IMR-90 (cell line): ENCODE measurements at regions not wholly inside any gene's neighbourhood (a gene's known extent, or its start where the extent isn't known, plus 50 kb on each side); places are given as distances from the start of the nearest gene placed in this dataset.

Source experiments
- ATAC-seq: fragments of 200-7000 bp; cut with Tn5 transposase; 2 replicates; pipeline ENCODE4 v1.9.1; 2020; ENCODE audit warnings: low read depth, mild to moderate bottlenecking, moderate library complexity
- BruUV-seq: library from RNA; stranded (reverse); fragments of 400-500 nt; replicated peaks from 2 replicates; lab custom pipeline; 2021; lab: Mats Ljungman, UMichigan
- CTCF ChIA-PET: fragments of 300-600 bp; formaldehyde crosslinking; extraction: SDS; loops from one replicate; lab custom pipeline; 2021; ENCODE audit warnings: antibody characterized with exemption; lab: Yijun Ruan, JAX
- POLR2A ChIA-PET: fragments of 300-600 bp; sonication (Branson Sonifier 250); formaldehyde crosslinking; loops from one replicate; lab custom pipeline; 2022; ENCODE audit warnings: antibody characterized with exemption; ENCODE audit not compliant: unreplicated experiment; lab: Charles Lee
- DNase-seq: peaks from one replicate; pipeline ENCODE4 v3.0.0; 2013
- H2AFZ ChIP-seq: replicated peaks from 2 replicates; pipeline ENCODE3; 2013; ENCODE audit warnings: low read length, mild to moderate bottlenecking; ENCODE audit not compliant: poor library complexity
- H2AK5ac ChIP-seq: 2 replicates; pipeline ENCODE4 v1.6.1; 2013; ENCODE audit warnings: low read depth, low read length, inconsistent platforms
- H2AK9ac ChIP-seq: replicated peaks from 2 replicates; pipeline ENCODE3; 2013; ENCODE audit warnings: mild to moderate bottlenecking, low read depth, low read length, moderate library complexity; ENCODE audit not compliant: poor library complexity
- H2BK120ac ChIP-seq: 2 replicates; pipeline ENCODE4 v1.6.1; 2013; ENCODE audit warnings: low read depth, low read length, inconsistent platforms
- H2BK15ac ChIP-seq: 3 replicates; pipeline ENCODE4 v1.6.1; 2013; ENCODE audit warnings: low read depth, low read length, inconsistent platforms
- H2BK20ac ChIP-seq: 2 replicates; pipeline ENCODE4 v1.6.1; 2013; ENCODE audit warnings: low read depth, mild to moderate bottlenecking, inconsistent platforms, low read length, moderate library complexity
- H2BK5ac ChIP-seq: 2 replicates; pipeline ENCODE4 v1.6.1; 2013; ENCODE audit warnings: mild to moderate bottlenecking, low read depth, low read length, inconsistent platforms; ENCODE audit not compliant: poor library complexity, severe bottlenecking
- H3K14ac ChIP-seq: replicated peaks from 2 replicates; pipeline ENCODE4 v1.6.1; 2013; ENCODE audit warnings: low read depth, low read length, inconsistent platforms
- H3K18ac ChIP-seq: 2 replicates; pipeline ENCODE4 v1.6.1; 2013; ENCODE audit warnings: low read depth, low read length, control low read depth
- H3K23ac ChIP-seq: 2 replicates; pipeline ENCODE4 v1.6.1; 2013; ENCODE audit warnings: low read depth, low read length, inconsistent platforms
- H3K27ac ChIP-seq: 2 replicates; pipeline ENCODE4 v1.5.1; 2013; ENCODE audit warnings: mild to moderate bottlenecking, control low read depth, low read length; ENCODE audit not compliant: insufficient read depth
- H3K27me3 ChIP-seq: 2 replicates; pipeline ENCODE4 v1.6.1; 2013; ENCODE audit warnings: low read length; ENCODE audit not compliant: control insufficient read depth, insufficient read depth
- H3K36me3 ChIP-seq: 2 replicates; pipeline ENCODE4 v1.6.1; 2013; ENCODE audit warnings: low read length, mixed read lengths; ENCODE audit not compliant: control insufficient read depth, insufficient read depth
- H3K4ac ChIP-seq: 2 replicates; pipeline ENCODE4 v1.6.1; 2013; ENCODE audit warnings: low read depth, low read length, inconsistent platforms
- H3K4me1 ChIP-seq: 2 replicates; pipeline ENCODE4 v1.6.1; 2013; ENCODE audit warnings: low read length, mixed read lengths; ENCODE audit not compliant: control insufficient read depth, insufficient read depth
- H3K4me2 ChIP-seq: 2 replicates; pipeline ENCODE4 v1.6.1; 2013; ENCODE audit warnings: low read depth, mild to moderate bottlenecking, control low read depth, low read length, moderate library complexity
- H3K4me3 ChIP-seq: 2 replicates; pipeline ENCODE4 v1.5.1; 2013; ENCODE audit warnings: low read depth, mild to moderate bottlenecking, control low read depth, low read length, moderate library complexity; ENCODE audit not compliant: insufficient read depth
- H3K56ac ChIP-seq: 2 replicates; pipeline ENCODE4 v1.6.1; 2013; ENCODE audit warnings: low read length, inconsistent platforms; ENCODE audit not compliant: insufficient read depth; ENCODE audit errors: extremely low read depth
- H3K79me1 ChIP-seq, 2 experiments: 2 replicates each; pipeline ENCODE4 v1.6.1; 2013; ENCODE audit warnings: low read length in 2 of 2, inconsistent platforms in 1 of 2, low read depth in 1 of 2
- H3K9ac ChIP-seq: 2 replicates; pipeline ENCODE4 v1.6.1; 2013; ENCODE audit warnings: low read depth, low read length, control low read depth
- H3K9me1 ChIP-seq: 2 replicates; pipeline ENCODE4 v1.6.1; 2013; ENCODE audit warnings: low read length, inconsistent platforms; ENCODE audit not compliant: insufficient read depth
- H3K9me3 ChIP-seq: 2 replicates; pipeline ENCODE4 v1.6.1; 2013; ENCODE audit warnings: low read length; ENCODE audit not compliant: control insufficient read depth, insufficient read depth
- H4K20me1 ChIP-seq: 2 replicates; pipeline ENCODE4 v1.6.1; 2013; ENCODE audit warnings: low read length, inconsistent platforms; ENCODE audit not compliant: insufficient read depth
- H4K5ac ChIP-seq: 2 replicates; pipeline ENCODE4 v1.6.1; 2013; ENCODE audit warnings: mild to moderate bottlenecking, low read depth, low read length, control low read depth
- H4K8ac ChIP-seq, 2 experiments: 2 replicates each; pipeline ENCODE4 v1.6.1; 2013; ENCODE audit warnings: low read depth in 2 of 2, low read length in 2 of 2, control low read depth in 1 of 2, inconsistent platforms in 1 of 2
- H4K91ac ChIP-seq: 2 replicates; pipeline ENCODE4 v1.6.1; 2013; ENCODE audit warnings: low read depth, low read length, inconsistent platforms; ENCODE audit not compliant: insufficient read depth
- BHLHE40 ChIP-seq: fragments of 150-350 bp; IDR thresholded peaks from 2 replicates; pipeline ENCODE4 v1.6.1; 2016; ENCODE audit warnings: mild to moderate bottlenecking, low read depth, low read length
- CHD1 ChIP-seq: IDR thresholded peaks from 2 replicates; pipeline ENCODE4 v1.6.1; 2012; ENCODE audit warnings: low read depth, low read length, improper control_type of control experiment
- MAZ ChIP-seq: IDR thresholded peaks from 2 replicates; pipeline ENCODE4 v1.6.1; 2012; ENCODE audit warnings: low read depth, mild to moderate bottlenecking, low read length, improper control_type of control experiment, moderate library complexity, borderline replicate concordance
- NFE2L2 ChIP-seq: fragments of 150-350 bp; IDR thresholded peaks from 2 replicates; pipeline ENCODE4 v1.6.1; 2016; ENCODE audit warnings: low read depth, mild to moderate bottlenecking, low read length
- WGBS, 2 experiments: methylation state at CpG; one replicate each; pipeline versions ENCODE4 v1.1.5 to v1.1.7; 2013; ENCODE audit warnings: missing lambda C conversion rate in 2 of 2; ENCODE audit not compliant: insufficient read length in 1 of 2; ENCODE audit errors: extremely low coverage in 2 of 2; 5-methylcytosine and 5-hydroxymethylcytosine counted together
- dilution Hi-C: fragments of 300-500 bp; cut with HindIII; formaldehyde crosslinking; loops from one replicate; pipeline ENCODE4 v1.14.3; 2018; ENCODE audit warnings: low sequenced_read_pairs; ENCODE audit not compliant: unreplicated experiment
- in situ Hi-C: fragments of 300-500 bp; cut with MboI; formaldehyde crosslinking; loops from 3 replicates; pipeline ENCODE4 v1.14.3; 2019; ENCODE audit warnings: low sequenced_read_pairs, inconsistent platforms, mixed read lengths
- intact Hi-C: fragments of 100-400 bp; cut with micrococcal nuclease; formaldehyde crosslinking; loops from 2 replicates; pipeline ENCODE4 v1.10.0; 2022

GRCh38 chr11:123362941-123363340, 67.1 kb upstream of the GRAMD1B start:
- no peaks in the 10 kb centered on the region for H3K79me1 ChIP-seq
- no peaks in the 10 kb centered on the region for H3K36me3 ChIP-seq
- H3K9me3 ChIP-seq: no peaks in the 10 kb centered on the region
- no peak overlapping the region for H4K5ac ChIP-seq
- no peak overlapping the region for H4K91ac ChIP-seq
- BruUV-seq: no TSS peak
- in situ Hi-C loops (no loop called here), dilution Hi-C loops (no loop called here), intact Hi-C loops (no loop called here)
- WGBS, 2 experiments: 6% methylated on average over 3 of the region's 9 CpGs; no CpG with 5 or more reads in 1 of the 2 experiments
- ATAC-seq: no peak
- no peak overlapping the region for H2BK20ac ChIP-seq
- peaks cover 70% of the 10 kb centered on the region for H3K27me3 ChIP-seq
- no peak overlapping the region for H3K4me2 ChIP-seq
- H3K56ac ChIP-seq: no peak overlapping the region
- no peak overlapping the region for H2AFZ ChIP-seq
- H2AK5ac ChIP-seq: no peak overlapping the region
- H3K4me3 ChIP-seq: no peak overlapping the region
- no peaks in the 10 kb centered on the region for H3K9me1 ChIP-seq
- no peak overlapping the region for H3K9ac ChIP-seq
- TF ChIP-seq CHD1: no peak
- TF ChIP-seq MAZ: no peak
- TF ChIP-seq NFE2L2: no peak
- no peak for TF ChIP-seq BHLHE40
- no peak overlapping the region for H2BK5ac ChIP-seq
- no peak overlapping the region for H3K14ac ChIP-seq
- H2AK9ac ChIP-seq: no peak overlapping the region
- H3K27ac ChIP-seq: no peak overlapping the region
- DNase-seq: no peak
- H3K23ac ChIP-seq: no peak overlapping the region
- no peak overlapping the region for H3K18ac ChIP-seq
- no peak overlapping the region for H3K4ac ChIP-seq
- no peak overlapping the region for H2BK15ac ChIP-seq
- H3K4me1 ChIP-seq: no peaks in the 10 kb centered on the region; the same call in 1 of the 2 replicates
- ChIA-PET CTCF (no interaction called here), POLR2A (no interaction called here)
- H2BK120ac ChIP-seq: no peak overlapping the region
- H4K8ac ChIP-seq: no peak overlapping the region
- H4K20me1 ChIP-seq: no peaks in the 10 kb centered on the region
